CD8-positive, alpha-beta memory T cell (primary cell): ENCODE measurements at regions not wholly inside any gene's neighbourhood (a gene's known extent, or its start where the extent isn't known, plus 50 kb on each side); places are given as distances from the start of the nearest gene placed in this dataset.
A peak's percentile ranks its signal among the peaks of the same experiment; 100 is the strongest.
"Not testable (repeated sequence)": the region's sequence is repeated elsewhere in the genome, so short reads cannot be mapped to it uniquely, and the experiment has no call there.

Source experiments
- CTCF ChIA-PET: fragments of 350-600 bp; sonication (Branson Sonifier 250); formaldehyde crosslinking; loops from one replicate; lab custom pipeline; 2021; ENCODE audit warnings: antibody characterized with exemption; lab: Charles Lee
- POLR2A ChIA-PET: fragments of 350-600 bp; sonication (Branson Sonifier 250); formaldehyde crosslinking; loops from one replicate; lab custom pipeline; 2021; ENCODE audit warnings: antibody characterized with exemption; lab: Charles Lee
- DNase-seq, 5 donors: peaks; one replicate each; pipeline versions ENCODE4 v3.0.0 to v3.0.0-alpha.2; 2020 to 2022; ENCODE audit warnings: mixed read lengths in 1 of 5
- H3K27ac ChIP-seq: one replicate; pipeline ENCODE4 v1.7.0; 2013; ENCODE audit warnings: low read depth, mild to moderate bottlenecking, low read length, moderate library complexity
- H3K27me3 ChIP-seq: 2 replicates; pipeline ENCODE4 v1.7.0; 2013; ENCODE audit warnings: low read length, mild to moderate bottlenecking; ENCODE audit not compliant: insufficient read depth, poor library complexity, severe bottlenecking
- H3K36me3 ChIP-seq: 2 replicates; pipeline ENCODE4 v1.7.0; 2013; ENCODE audit warnings: mild to moderate bottlenecking, low read length, moderate library complexity; ENCODE audit not compliant: insufficient read depth
- H3K4me1 ChIP-seq: 2 replicates; pipeline ENCODE4 v1.7.0; 2013; ENCODE audit warnings: mild to moderate bottlenecking, low read length, moderate library complexity; ENCODE audit not compliant: insufficient read depth
- H3K4me3 ChIP-seq: 2 replicates; pipeline ENCODE4 v1.7.0; 2013; ENCODE audit warnings: mild to moderate bottlenecking, low read length
- H3K9me3 ChIP-seq: 2 replicates; pipeline ENCODE4 v1.7.0; 2013; ENCODE audit warnings: mild to moderate bottlenecking, low read length
- H3K27ac Mint-ChIP-seq, 8 donors: one replicate each; pipeline ENCODE4 v1.8.0; 2020 to 2021; ENCODE audit warnings: mixed read lengths in 8 of 8, mild to moderate bottlenecking in 6 of 8, inconsistent platforms in 3 of 8, moderate library complexity in 3 of 8
- H3K27me3 Mint-ChIP-seq, 2 donors: one replicate each; pipeline ENCODE4 v1.8.0; 2020 to 2021; ENCODE audit warnings: mixed read lengths in 2 of 2, mild to moderate bottlenecking in 1 of 2, moderate library complexity in 1 of 2
- H3K36me3 Mint-ChIP-seq, 3 donors: one replicate each; pipeline ENCODE4 v1.8.0; 2020 to 2021; ENCODE audit warnings: mixed read lengths in 3 of 3, inconsistent platforms in 1 of 3, mild to moderate bottlenecking in 1 of 3
- H3K4me1 Mint-ChIP-seq, 3 donors: one replicate each; pipeline ENCODE4 v1.8.0; 2020 to 2021; ENCODE audit warnings: mixed read lengths in 3 of 3, inconsistent platforms in 1 of 3, mild to moderate bottlenecking in 1 of 3
- H3K4me3 Mint-ChIP-seq, 7 donors: one replicate each; pipeline ENCODE4 v1.8.0; 2020 to 2021; ENCODE audit warnings: mixed read lengths in 7 of 7, mild to moderate bottlenecking in 6 of 7, moderate library complexity in 4 of 7, inconsistent platforms in 2 of 7
- H3K9me3 Mint-ChIP-seq, 5 donors: one replicate each; pipeline ENCODE4 v1.8.0; 2020 to 2022; ENCODE audit warnings: mixed read lengths in 5 of 5, mild to moderate bottlenecking in 3 of 5, moderate library complexity in 2 of 5, inconsistent platforms in 1 of 5

GRCh38 chr21:27550287-27550686, 583.4 kb upstream of the ADAMTS5 start:
- Histone ChIP-seq H3K27me3 (no peaks in the 10 kb centered on the region), H3K4me1 (no peaks in the 10 kb centered on the region), H3K36me3 (no peaks in the 10 kb centered on the region), H3K9me3 (no peaks in the 10 kb centered on the region), H3K27ac (no peak overlapping the region), H3K4me3 (no peak overlapping the region)
- H3K4me1 Mint-ChIP-seq, result no peaks in the 10 kb centered on the region
- DNase-seq, result no peak
- peaks cover 3 to 28% (median 5%) of the 10 kb centered on the region in 5 donors for H3K9me3 Mint-ChIP-seq
- H3K36me3 Mint-ChIP-seq, result no peaks in the 10 kb centered on the region
- ChIA-PET POLR2A (no interaction called here), CTCF (no interaction called here)
- H3K4me3 Mint-ChIP-seq, result no peak overlapping the region
- H3K27me3 Mint-ChIP-seq, result no peaks in the 10 kb centered on the region
- no peak overlapping the region for H3K27ac Mint-ChIP-seq

GRCh38 chr21:27548486-27548885, 581.6 kb upstream of the ADAMTS5 start:
- no peak overlapping the region for H3K27ac Mint-ChIP-seq
- H3K4me1 Mint-ChIP-seq, result no peaks in the 10 kb centered on the region
- Histone ChIP-seq H3K4me1 (no peaks in the 10 kb centered on the region), H3K9me3 (no peaks in the 10 kb centered on the region), H3K27me3 (no peaks in the 10 kb centered on the region), H3K27ac (no peak overlapping the region), H3K4me3 (no peak overlapping the region), H3K36me3 (no peaks in the 10 kb centered on the region)
- ChIA-PET CTCF (no interaction called here), POLR2A (no interaction called here)
- DNase-seq, result no peak
- H3K9me3 Mint-ChIP-seq, result peaks cover 0 to 28% (median 5%) of the 10 kb centered on the region in 5 donors
- no peaks in the 10 kb centered on the region for H3K36me3 Mint-ChIP-seq
- H3K4me3 Mint-ChIP-seq, result no peak overlapping the region
- no peaks in the 10 kb centered on the region for H3K27me3 Mint-ChIP-seq

GRCh38 chr21:27545754-27546349, 579.0 kb upstream of the ADAMTS5 start:
- no peaks in the 10 kb centered on the region for H3K36me3 ChIP-seq
- CTCF ChIA-PET, result no interaction called here

GRCh38 chr21:27542126-27542525, 575.2 kb upstream of the ADAMTS5 start:
- Mint-ChIP-seq H3K27ac (peak overlapping the region in 1 of 8 donors; percentile 21), H3K9me3 (peaks cover 0 to 30% (median 5%) of the 10 kb centered on the region in 5 donors)
- H3K4me1 ChIP-seq, H3K36me3 ChIP-seq, H3K4me3 ChIP-seq, H3K4me3 Mint-ChIP-seq, POLR2A ChIA-PET, H3K27me3 Mint-ChIP-seq, H3K4me1 Mint-ChIP-seq, CTCF ChIA-PET, H3K27ac ChIP-seq, H3K36me3 Mint-ChIP-seq, H3K9me3 ChIP-seq, DNase-seq, H3K27me3 ChIP-seq: not testable (repeated sequence)

More at GRCh38 chr21:27545754-27546349, 579.0 kb upstream of the ADAMTS5 start:
- H3K4me3 ChIP-seq, result no peak overlapping the region
- no peaks in the 10 kb centered on the region for H3K4me1 Mint-ChIP-seq
- peaks cover 0 to 31% (median 3%) of the 10 kb centered on the region in 5 donors for H3K9me3 Mint-ChIP-seq
- no peaks in the 10 kb centered on the region for H3K4me1 ChIP-seq
- H3K4me3 Mint-ChIP-seq, result no peak overlapping the region
- no peak for DNase-seq
- H3K27me3 Mint-ChIP-seq, result no peaks in the 10 kb centered on the region
- no peaks in the 10 kb centered on the region for H3K9me3 ChIP-seq
- no peaks in the 10 kb centered on the region for H3K36me3 Mint-ChIP-seq
- H3K27me3 ChIP-seq, result no peaks in the 10 kb centered on the region
- POLR2A ChIA-PET, result no interaction called here
- no peak overlapping the region for H3K27ac ChIP-seq
- H3K27ac Mint-ChIP-seq, result no peak overlapping the region

GRCh38 chr21:27536319-27536718, 569.4 kb upstream of the ADAMTS5 start:
- Histone ChIP-seq H3K9me3 (no peaks in the 10 kb centered on the region), H3K4me1 (no peaks in the 10 kb centered on the region), H3K27ac (no peak overlapping the region), H3K4me3 (no peak overlapping the region), H3K27me3 (no peaks in the 10 kb centered on the region), H3K36me3 (no peaks in the 10 kb centered on the region)
- no peaks in the 10 kb centered on the region for H3K4me1 Mint-ChIP-seq
- H3K4me3 Mint-ChIP-seq, result no peak overlapping the region
- H3K27ac Mint-ChIP-seq, result no peak overlapping the region
- no peaks in the 10 kb centered on the region for H3K27me3 Mint-ChIP-seq
- H3K36me3 Mint-ChIP-seq, result no peaks in the 10 kb centered on the region
- DNase-seq, result no peak
- ChIA-PET POLR2A (no interaction called here), CTCF (no interaction called here)
- peaks cover 0 to 17% (median 3%) of the 10 kb centered on the region in 5 donors for H3K9me3 Mint-ChIP-seq

- Histone ChIP-seq H3K4me3 (no peak overlapping the region), H3K27ac (no peak overlapping the region), H3K4me1 (no peaks in the 10 kb centered on the region), H3K36me3 (no peaks in the 10 kb centered on the region), H3K27me3 (no peaks in the 10 kb centered on the region), H3K9me3 (no peaks in the 10 kb centered on the region)
- POLR2A ChIA-PET, result no interaction called here
- no peak overlapping the region for H3K27ac Mint-ChIP-seq
- no peak overlapping the region for H3K4me3 Mint-ChIP-seq
- DNase-seq, result no peak
- CTCF ChIA-PET, result no interaction called here
- no peaks in the 10 kb centered on the region for H3K27me3 Mint-ChIP-seq
- H3K4me1 Mint-ChIP-seq, result no peaks in the 10 kb centered on the region
- H3K36me3 Mint-ChIP-seq, result no peaks in the 10 kb centered on the region
- H3K9me3 Mint-ChIP-seq, result peaks cover 0 to 17% (median 3%) of the 10 kb centered on the region in 5 donors
These were observed 568.3 kb upstream of the ADAMTS5 start for GRCh38 chr21:27535188-27535587.

- no peaks in the 10 kb centered on the region for H3K4me1 Mint-ChIP-seq
- no peaks in the 10 kb centered on the region for H3K27me3 Mint-ChIP-seq
- no peaks in the 10 kb centered on the region for H3K4me1 ChIP-seq
- H3K9me3 ChIP-seq, result no peaks in the 10 kb centered on the region
- DNase-seq, result no peak
- H3K36me3 Mint-ChIP-seq, result no peaks in the 10 kb centered on the region
- ChIA-PET POLR2A (no interaction called here), CTCF (no interaction called here)
- no peak overlapping the region for H3K4me3 ChIP-seq
- H3K36me3 ChIP-seq, result no peaks in the 10 kb centered on the region
- peaks cover 0 to 13% (median 3%) of the 10 kb centered on the region in 5 donors for H3K9me3 Mint-ChIP-seq
- no peak overlapping the region for H3K27ac Mint-ChIP-seq
- H3K4me3 Mint-ChIP-seq, result no peak overlapping the region
- H3K27ac ChIP-seq, result no peak overlapping the region
- no peaks in the 10 kb centered on the region for H3K27me3 ChIP-seq
These were observed 567.3 kb upstream of the ADAMTS5 start for GRCh38 chr21:27534206-27534605.

- Mint-ChIP-seq H3K4me3 (no peak overlapping the region), H3K4me1 (no peaks in the 10 kb centered on the region), H3K27me3 (no peaks in the 10 kb centered on the region), H3K27ac (no peak overlapping the region), H3K9me3 (peaks cover 0 to 16% (median 2%) of the 10 kb centered on the region in 5 donors), H3K36me3 (no peaks in the 10 kb centered on the region)
- Histone ChIP-seq H3K36me3 (no peaks in the 10 kb centered on the region), H3K4me3 (no peak overlapping the region), H3K9me3 (no peaks in the 10 kb centered on the region), H3K27ac (no peak overlapping the region), H3K4me1 (no peaks in the 10 kb centered on the region), H3K27me3 (no peaks in the 10 kb centered on the region)
- ChIA-PET POLR2A (no interaction called here), CTCF (no interaction called here)
- DNase-seq, result no peak
These were observed 565.2 kb upstream of the ADAMTS5 start for GRCh38 chr21:27532076-27532475.
